ENCODE measurements at regions not wholly inside any gene's neighbourhood (a gene's known extent, or its start where the extent isn't known, plus 50 kb on each side); places are given as distances from the start of the nearest gene placed in this dataset.

DNA sequence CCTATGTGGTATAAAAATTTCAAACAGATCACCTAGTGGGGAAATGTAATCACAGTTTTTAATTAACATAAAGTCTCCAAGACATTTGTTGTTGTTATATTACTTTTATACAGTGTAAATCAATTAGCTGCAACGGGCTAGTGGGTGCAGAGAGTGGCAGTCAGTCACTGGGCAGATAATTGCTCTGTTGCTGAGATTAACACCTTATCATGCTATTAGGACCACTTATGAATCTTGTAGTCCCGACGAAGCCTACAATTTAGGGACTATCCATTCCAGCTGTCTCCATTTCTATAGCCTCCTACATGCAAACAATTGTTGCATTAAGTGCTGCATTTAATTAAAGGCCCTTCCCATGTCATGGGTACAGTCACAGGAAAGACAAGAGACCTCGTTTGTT is 158.9 kb upstream of the PROX1 start:
- intact Hi-C loops (cut with DNase I; ENCODE audit: low total_unique reads) = no loop called here
- H3K4me3 ChIP-seq = no peak overlapping the region
- no peaks in the 10 kb centered on the region for H3K36me3 ChIP-seq
- no peak overlapping the region for H3K27ac ChIP-seq
- DNase-seq = no peak
- 52 to 67% (median 62%) methylated on average over 4 of the region's 4 CpGs for WGBS, 5 donors
- H3K9me3 ChIP-seq = peaks cover 0 to 9% (median 5%) of the 10 kb centered on the region in 8 donors
- H3K27me3 ChIP-seq (replicated peaks in 1 of 7) = no peaks in the 10 kb centered on the region
- no peaks in the 10 kb centered on the region for H3K4me1 ChIP-seq
- TF ChIP-seq POLR2AphosphoS5 (IDR thresholded peaks at IDR 0.05) (no peak), POLR2A (IDR thresholded peaks at IDR 0.05) (no peak)
- TF ChIP-seq, protein P1, sequence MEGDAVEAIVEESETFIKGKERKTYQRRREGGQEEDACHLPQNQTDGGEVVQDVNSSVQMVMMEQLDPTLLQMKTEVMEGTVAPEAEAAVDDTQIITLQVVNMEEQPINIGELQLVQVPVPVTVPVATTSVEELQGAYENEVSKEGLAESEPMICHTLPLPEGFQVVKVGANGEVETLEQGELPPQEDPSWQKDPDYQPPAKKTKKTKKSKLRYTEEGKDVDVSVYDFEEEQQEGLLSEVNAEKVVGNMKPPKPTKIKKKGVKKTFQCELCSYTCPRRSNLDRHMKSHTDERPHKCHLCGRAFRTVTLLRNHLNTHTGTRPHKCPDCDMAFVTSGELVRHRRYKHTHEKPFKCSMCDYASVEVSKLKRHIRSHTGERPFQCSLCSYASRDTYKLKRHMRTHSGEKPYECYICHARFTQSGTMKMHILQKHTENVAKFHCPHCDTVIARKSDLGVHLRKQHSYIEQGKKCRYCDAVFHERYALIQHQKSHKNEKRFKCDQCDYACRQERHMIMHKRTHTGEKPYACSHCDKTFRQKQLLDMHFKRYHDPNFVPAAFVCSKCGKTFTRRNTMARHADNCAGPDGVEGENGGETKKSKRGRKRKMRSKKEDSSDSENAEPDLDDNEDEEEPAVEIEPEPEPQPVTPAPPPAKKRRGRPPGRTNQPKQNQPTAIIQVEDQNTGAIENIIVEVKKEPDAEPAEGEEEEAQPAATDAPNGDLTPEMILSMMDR (IDR thresholded peaks at IDR 0.05 in 8 of 11, conservative IDR thresholded peaks at IDR 0.05 in 3 of 11) = no peak

DNA sequence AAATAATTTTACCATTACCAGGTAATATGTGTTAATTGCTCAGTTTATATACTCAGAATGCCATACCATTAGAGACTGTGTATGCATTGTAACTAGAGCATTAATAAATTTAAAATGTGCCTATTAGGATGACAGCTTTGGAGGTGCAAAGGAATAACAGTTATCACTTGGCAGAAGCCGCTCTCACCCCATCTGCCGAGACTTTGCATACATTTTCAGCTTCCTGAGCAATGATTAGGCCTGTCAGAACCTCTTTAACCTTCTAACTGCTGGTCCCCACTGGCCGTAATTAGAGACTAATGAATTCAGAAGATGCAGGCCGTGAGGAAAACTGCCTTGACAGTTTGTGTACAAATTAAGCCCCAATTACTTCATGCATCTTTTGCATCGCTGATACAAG is 158.0 kb upstream of the PROX1 start:
- H3K9me3 ChIP-seq = peaks cover 0 to 9% (median 5%) of the 10 kb centered on the region in 8 donors
- intact Hi-C loops (cut with DNase I; ENCODE audit: low total_unique reads) = no loop called here
- H3K27ac ChIP-seq = no peak overlapping the region
- no peak for TF ChIP-seq POLR2AphosphoS5 (IDR thresholded peaks at IDR 0.05)
- TF ChIP-seq, protein P1 (IDR thresholded peaks at IDR 0.05 in 8 of 11, conservative IDR thresholded peaks at IDR 0.05 in 3 of 11) = no peak
- TF ChIP-seq POLR2A (IDR thresholded peaks at IDR 0.05) = no peak
- H3K36me3 ChIP-seq = no peaks in the 10 kb centered on the region
- H3K27me3 ChIP-seq (replicated peaks in 1 of 7) = no peaks in the 10 kb centered on the region
- no peak for DNase-seq
- WGBS, 5 donors = 58 to 78% (median 73%) methylated on average over 5 of the region's 5 CpGs
- no peaks in the 10 kb centered on the region for H3K4me1 ChIP-seq
- H3K4me3 ChIP-seq = no peak overlapping the region

DNA sequence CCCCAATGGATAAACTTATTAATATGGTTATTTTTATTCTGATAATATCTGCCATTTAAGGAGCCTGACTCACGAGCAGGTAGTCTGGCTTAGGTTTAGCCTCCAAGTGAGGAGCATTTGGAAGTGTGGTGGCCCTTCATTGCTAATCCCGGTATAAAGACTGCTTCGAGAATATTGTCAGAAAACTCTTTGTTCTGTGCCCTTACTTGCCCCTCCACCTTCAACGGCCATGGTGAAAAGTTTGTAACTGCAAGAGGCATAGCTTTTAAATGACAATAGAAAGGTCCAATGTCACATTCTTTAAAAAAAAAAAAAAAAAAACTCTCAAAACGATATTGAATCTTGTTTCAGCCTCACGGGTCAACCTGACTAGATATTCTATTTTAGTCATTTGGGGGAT is 157.4 kb upstream of the PROX1 start:
- intact Hi-C loops (cut with DNase I; ENCODE audit: low total_unique reads) = no loop called here
- Histone ChIP-seq H3K27me3 (replicated peaks in 1 of 7) (no peaks in the 10 kb centered on the region), H3K4me1 (no peaks in the 10 kb centered on the region), H3K4me3 (no peak overlapping the region), H3K27ac (no peak overlapping the region), H3K9me3 (peaks cover 0 to 9% (median 5%) of the 10 kb centered on the region in 8 donors), H3K36me3 (no peaks in the 10 kb centered on the region)
- DNase-seq = no peak
- TF ChIP-seq POLR2A (IDR thresholded peaks at IDR 0.05) = no peak
- TF ChIP-seq, protein P1 (IDR thresholded peaks at IDR 0.05 in 8 of 11, conservative IDR thresholded peaks at IDR 0.05 in 3 of 11) = no peak
- no peak for TF ChIP-seq POLR2AphosphoS5 (IDR thresholded peaks at IDR 0.05)
- WGBS, 5 donors = 72 to 83% (median 76%) methylated on average over 6 of the region's 6 CpGs

DNA sequence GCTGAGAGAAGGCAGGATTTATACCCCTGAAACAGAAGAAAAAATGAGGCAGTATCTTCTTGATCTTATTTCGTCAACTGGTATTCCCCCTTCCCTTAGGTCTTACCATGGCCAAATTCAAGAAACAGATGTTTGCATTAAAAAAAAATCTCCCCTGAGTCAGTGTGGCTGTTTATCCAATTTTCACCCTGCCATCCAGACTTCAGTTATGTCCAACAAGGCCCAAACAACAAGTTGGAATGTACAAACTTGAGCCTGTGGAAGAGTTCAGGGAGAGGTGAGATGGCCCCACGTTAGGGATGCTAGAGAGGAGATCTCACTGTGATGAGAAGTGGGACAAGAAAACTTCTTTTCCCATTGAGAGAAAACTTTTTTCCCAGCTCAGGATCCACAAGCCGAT is 147.2 kb upstream of the PROX1 start:
- Histone ChIP-seq H3K4me1 (no peaks in the 10 kb centered on the region), H3K27me3 (replicated peaks in 1 of 7) (no peaks in the 10 kb centered on the region), H3K4me3 (no peak overlapping the region), H3K27ac (no peak overlapping the region), H3K36me3 (no peaks in the 10 kb centered on the region), H3K9me3 (peaks cover 0 to 7% (median 0%) of the 10 kb centered on the region in 8 donors)
- intact Hi-C loops (cut with DNase I; ENCODE audit: low total_unique reads) = no loop called here
- WGBS, 5 donors = 65 to 77% (median 68%) methylated on average over 3 of the region's 3 CpGs
- TF ChIP-seq POLR2AphosphoS5 (IDR thresholded peaks at IDR 0.05) (no peak), POLR2A (IDR thresholded peaks at IDR 0.05) (no peak)
- TF ChIP-seq, protein P1 (IDR thresholded peaks at IDR 0.05 in 8 of 11, conservative IDR thresholded peaks at IDR 0.05 in 3 of 11) = no peak
- no peak for DNase-seq
